Gastroesophageal sphincter (tissue), 3 donors: ENCODE measurements at regions not wholly inside any gene's neighbourhood (a gene's known extent, or its start where the extent isn't known, plus 50 kb on each side); places are given as distances from the start of the nearest gene placed in this dataset.

Source experiments
- EP300 ChIP-seq: sonication (generic); formaldehyde crosslinking; IDR thresholded peaks from one replicate; pipeline ENCODE4 v1.6.1; 2017; ENCODE audit warnings: antibody characterized with exemption, mild to moderate bottlenecking
- POLR2A ChIP-seq, 2 donors: fragments of 450-650 bp; IDR thresholded peaks; one replicate each; pipeline ENCODE4 v1.6.1; 2017; ENCODE audit warnings: antibody characterized with exemption in 2 of 2, mild to moderate bottlenecking in 2 of 2, moderate library complexity in 1 of 2
- POLR2AphosphoS5 ChIP-seq: sonication (generic); formaldehyde crosslinking; IDR thresholded peaks from one replicate; pipeline ENCODE4 v1.6.1; 2017; ENCODE audit warnings: antibody characterized with exemption
- TF ChIP-seq, protein P1 (sequence below), 4 experiments: fragments of 200-600 bp in 2 of 4; fragments of 450-650 bp in 2 of 4; sonication (generic) in 1 of 4; IDR thresholded peaks; one replicate each; pipeline ENCODE4 v1.5.1; 2017 to 2019; ENCODE audit warnings: antibody characterized with exemption in 4 of 4, mild to moderate bottlenecking in 2 of 4, moderate library complexity in 2 of 4

DNA sequence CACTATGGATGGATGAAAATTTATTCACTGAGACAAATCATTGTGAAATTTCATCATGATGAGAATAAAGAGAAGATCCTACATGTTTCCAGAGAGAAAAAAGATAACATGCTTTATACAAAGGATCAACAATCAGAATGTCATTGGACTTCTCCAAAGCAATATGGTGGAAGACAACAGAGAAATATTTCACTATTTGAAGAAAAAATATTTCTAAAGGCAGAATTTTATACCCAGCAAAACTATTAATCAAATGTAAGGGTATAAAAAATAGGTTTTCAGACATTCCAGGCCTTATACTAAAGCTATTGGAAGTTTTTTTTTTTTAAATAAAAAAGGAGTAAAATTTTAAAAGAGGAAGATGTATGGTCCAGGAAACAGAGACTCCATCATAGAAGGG lies 100.6 kb upstream of the OLIG2 start:
- TF ChIP-seq POLR2A (IDR thresholded peaks at IDR 0.05): no peak
- no peak for TF ChIP-seq EP300
- TF ChIP-seq, protein P1, sequence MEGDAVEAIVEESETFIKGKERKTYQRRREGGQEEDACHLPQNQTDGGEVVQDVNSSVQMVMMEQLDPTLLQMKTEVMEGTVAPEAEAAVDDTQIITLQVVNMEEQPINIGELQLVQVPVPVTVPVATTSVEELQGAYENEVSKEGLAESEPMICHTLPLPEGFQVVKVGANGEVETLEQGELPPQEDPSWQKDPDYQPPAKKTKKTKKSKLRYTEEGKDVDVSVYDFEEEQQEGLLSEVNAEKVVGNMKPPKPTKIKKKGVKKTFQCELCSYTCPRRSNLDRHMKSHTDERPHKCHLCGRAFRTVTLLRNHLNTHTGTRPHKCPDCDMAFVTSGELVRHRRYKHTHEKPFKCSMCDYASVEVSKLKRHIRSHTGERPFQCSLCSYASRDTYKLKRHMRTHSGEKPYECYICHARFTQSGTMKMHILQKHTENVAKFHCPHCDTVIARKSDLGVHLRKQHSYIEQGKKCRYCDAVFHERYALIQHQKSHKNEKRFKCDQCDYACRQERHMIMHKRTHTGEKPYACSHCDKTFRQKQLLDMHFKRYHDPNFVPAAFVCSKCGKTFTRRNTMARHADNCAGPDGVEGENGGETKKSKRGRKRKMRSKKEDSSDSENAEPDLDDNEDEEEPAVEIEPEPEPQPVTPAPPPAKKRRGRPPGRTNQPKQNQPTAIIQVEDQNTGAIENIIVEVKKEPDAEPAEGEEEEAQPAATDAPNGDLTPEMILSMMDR (IDR thresholded peaks at IDR 0.05): no peak
- no peak for TF ChIP-seq POLR2AphosphoS5
